GM13976 (cell line): ENCODE measurements at regions not wholly inside any gene's neighbourhood (a gene's known extent, or its start where the extent isn't known, plus 50 kb on each side); places are given as distances from the start of the nearest gene placed in this dataset.

ENCODE experiments used
- DNase-seq: peaks from one replicate; pipeline ENCODE4 v3.0.0; 2012; ENCODE audit warnings: low spot score
- CTCF ChIP-seq: IDR thresholded peaks from 2 replicates; pipeline ENCODE4 v1.5.1; 2012; ENCODE audit warnings: borderline replicate concordance, mild to moderate bottlenecking; ENCODE audit not compliant: insufficient read depth; ENCODE audit errors: extremely low read depth, missing control alignments, control extremely low read depth
- in situ Hi-C: fragments of 300-500 bp; cut with MboI; formaldehyde crosslinking; loops from one replicate; pipeline ENCODE4 v1.12.0; 2022; ENCODE audit warnings: low sequenced_read_pairs, mixed read lengths, inconsistent platforms; ENCODE audit not compliant: unreplicated experiment

- no peak for DNase-seq
- in situ Hi-C loops, result no loop called here
- no peak for TF ChIP-seq CTCF
Observed at GRCh38 chr2:217117523-217117922, 257.7 kb upstream of the TNP1 start.

DNA sequence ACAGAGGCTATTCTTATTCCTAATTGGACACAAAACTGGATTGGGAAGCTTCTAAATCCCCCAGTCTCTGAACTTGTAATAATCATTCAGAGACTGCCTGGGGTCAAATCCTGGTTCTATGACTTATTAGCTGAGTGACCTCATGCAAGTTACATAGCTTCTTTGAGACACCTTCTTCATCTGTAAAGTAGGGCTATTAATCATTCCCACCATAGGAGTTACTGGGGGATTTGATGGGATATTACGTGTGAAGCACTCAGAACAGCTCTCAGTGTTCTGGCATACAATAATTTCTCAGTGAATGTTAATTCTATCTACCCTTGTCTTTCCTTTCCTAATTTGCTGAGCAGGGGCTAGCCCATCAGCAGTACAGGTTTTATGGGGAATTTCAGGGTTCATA is 256.7 kb upstream of the TNP1 start:
- in situ Hi-C loops, result no loop called here
- no peak for DNase-seq
- TF ChIP-seq CTCF, result no peak

GRCh38 chr2:217114117-217114516 is 254.3 kb upstream of the TNP1 start:
- no peak for TF ChIP-seq CTCF
- in situ Hi-C loops, result no loop called here
- DNase-seq, result no peak

- in situ Hi-C loops, result no loop called here
- DNase-seq, result no peak
Observed at GRCh38 chr2:217113491-217113890, 253.6 kb upstream of the TNP1 start.

GRCh38 chr2:217110550-217110949 is 250.7 kb upstream of the TNP1 start:
- in situ Hi-C loops, result no loop called here
- TF ChIP-seq CTCF, result no peak
- DNase-seq, result no peak

More at GRCh38 chr2:217113491-217113890, 253.6 kb upstream of the TNP1 start:
- TF ChIP-seq CTCF, result no peak

- no peak for DNase-seq
- TF ChIP-seq CTCF, result no peak
- in situ Hi-C loops, result no loop called here
Observed at GRCh38 chr2:217108575-217109027, 248.7 kb upstream of the TNP1 start.

DNA sequence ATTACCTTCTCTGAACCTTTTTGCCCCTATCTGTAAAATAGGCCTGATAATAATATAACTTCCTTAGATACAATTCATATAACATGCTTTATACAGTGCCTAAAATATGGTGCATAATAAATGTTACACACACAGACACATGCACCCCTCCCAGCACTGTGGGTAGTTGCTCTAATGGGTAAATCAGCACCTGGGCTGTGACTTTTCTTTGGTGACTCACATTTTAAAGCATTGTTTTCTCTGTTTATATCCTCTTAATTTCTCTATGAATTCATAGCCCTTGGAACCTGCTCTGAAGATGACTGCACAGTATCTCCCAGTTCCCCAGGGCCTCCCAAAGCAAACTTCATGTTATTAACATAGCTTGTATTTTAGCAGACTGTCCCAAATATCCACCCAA is 248.2 kb upstream of the TNP1 start:
- no peak for DNase-seq
- in situ Hi-C loops, result no loop called here
- no peak for TF ChIP-seq CTCF
